Activated CD4-positive, alpha-beta memory T cell treated with anti-CD3 and anti-CD28 coated beads for 36 hours (primary cell): ENCODE measurements at regions not wholly inside any gene's neighbourhood (a gene's known extent, or its start where the extent isn't known, plus 50 kb on each side); places are given as distances from the start of the nearest gene placed in this dataset.

Source experiments
- CTCF ChIA-PET: fragments of 350-600 bp; sonication (Branson Sonifier 250); formaldehyde crosslinking; loops from one replicate; lab custom pipeline; 2021; ENCODE audit warnings: antibody characterized with exemption, inconsistent platforms; lab: Charles Lee
- POLR2A ChIA-PET: fragments of 350-600 bp; sonication (Branson Sonifier 250); formaldehyde crosslinking; loops from one replicate; lab custom pipeline; 2021; ENCODE audit warnings: antibody characterized with exemption; lab: Charles Lee
- DNase-seq: peaks from one replicate; pipeline ENCODE4 v3.0.0-alpha.2; 2020
- H3K27ac Mint-ChIP-seq: one replicate; pipeline ENCODE4 v1.8.0; 2021; ENCODE audit warnings: mixed read lengths
- H3K27me3 Mint-ChIP-seq: one replicate; pipeline ENCODE4 v1.8.0; 2021; ENCODE audit warnings: mixed read lengths
- H3K36me3 Mint-ChIP-seq: one replicate; pipeline ENCODE4 v1.8.0; 2021; ENCODE audit warnings: mixed read lengths
- H3K4me1 Mint-ChIP-seq: one replicate; pipeline ENCODE4 v1.8.0; 2021; ENCODE audit warnings: low read depth, mixed read lengths
- H3K4me3 Mint-ChIP-seq: one replicate; pipeline ENCODE4 v1.8.0; 2021; ENCODE audit warnings: mild to moderate bottlenecking, mixed read lengths
- H3K9me3 Mint-ChIP-seq: one replicate; pipeline ENCODE4 v1.8.0; 2021; ENCODE audit warnings: mixed read lengths
- intact Hi-C: fragments of 100-400 bp; cut with micrococcal nuclease; formaldehyde crosslinking; loops from one replicate; pipeline ENCODE4 v1.15.1; 2023

GRCh38 chr4:149997881-149998421 lies 80.3 kb upstream of the DCLK2 start:
- DNase-seq: peak; percentile 38
- intact Hi-C loops: no loop called here

GRCh38 chr4:149999485-150000074 lies 78.7 kb upstream of the DCLK2 start:
- CTCF ChIA-PET: no interaction called here
- POLR2A ChIA-PET: no interaction called here
- Mint-ChIP-seq H3K27me3 (no peaks in the 10 kb centered on the region), H3K4me3 (no peak overlapping the region), H3K36me3 (no peaks in the 10 kb centered on the region), H3K4me1 (peaks cover 10% of the 10 kb centered on the region), H3K27ac (no peak overlapping the region), H3K9me3 (no peaks in the 10 kb centered on the region)
- intact Hi-C loops: loop anchor here (1.0 kb wide), 1 partner anchor 244 kb away; no protein-coding TSS in a partner anchor
- DNase-seq: no peak

More at GRCh38 chr4:149997881-149998421, 80.3 kb upstream of the DCLK2 start:
- Mint-ChIP-seq H3K9me3 (no peaks in the 10 kb centered on the region), H3K27ac (no peak overlapping the region), H3K4me1 (peaks cover 10% of the 10 kb centered on the region), H3K27me3 (no peaks in the 10 kb centered on the region), H3K36me3 (no peaks in the 10 kb centered on the region), H3K4me3 (no peak overlapping the region)
- CTCF ChIA-PET: interaction anchor here (1.0 to 1.9 kb wide), 5 partner anchors 13 to 869 kb away, joined by 3 to 6 read pairs (median 5); no protein-coding TSS in a partner anchor
- POLR2A ChIA-PET: no interaction called here

GRCh38 chr4:150001815-150002214 lies 76.4 kb upstream of the DCLK2 start:
- Mint-ChIP-seq H3K4me1 (peaks cover 10% of the 10 kb centered on the region), H3K27ac (no peak overlapping the region), H3K27me3 (no peaks in the 10 kb centered on the region), H3K4me3 (no peak overlapping the region), H3K36me3 (no peaks in the 10 kb centered on the region), H3K9me3 (no peaks in the 10 kb centered on the region)
- ChIA-PET CTCF (no interaction called here), POLR2A (no interaction called here)
- intact Hi-C loops: no loop called here
- no peak for DNase-seq

- ChIA-PET POLR2A (no interaction called here), CTCF (interaction anchor here (0.8 kb wide), 1 partner anchor 240 kb away, joined by 4 read pairs; no protein-coding TSS in a partner anchor)
- no peak overlapping the region for H3K27ac Mint-ChIP-seq
- no peak for DNase-seq
- no peaks in the 10 kb centered on the region for H3K9me3 Mint-ChIP-seq
- intact Hi-C loops: no loop called here
- H3K4me1 Mint-ChIP-seq: peaks cover 7% of the 10 kb centered on the region
- no peak overlapping the region for H3K4me3 Mint-ChIP-seq
- no peaks in the 10 kb centered on the region for H3K36me3 Mint-ChIP-seq
- H3K27me3 Mint-ChIP-seq: peaks cover 3% of the 10 kb centered on the region
These were observed 75.7 kb upstream of the DCLK2 start for GRCh38 chr4:150002561-150002960.

- H3K9me3 Mint-ChIP-seq: no peaks in the 10 kb centered on the region
- POLR2A ChIA-PET: no interaction called here
- DNase-seq: no peak
- H3K4me3 Mint-ChIP-seq: no peak overlapping the region
- no peak overlapping the region for H3K27ac Mint-ChIP-seq
- peaks cover 8% of the 10 kb centered on the region for H3K27me3 Mint-ChIP-seq
- H3K4me1 Mint-ChIP-seq: no peaks in the 10 kb centered on the region
- CTCF ChIA-PET: no interaction called here
- intact Hi-C loops: no loop called here
- no peaks in the 10 kb centered on the region for H3K36me3 Mint-ChIP-seq
These were observed 73.8 kb upstream of the DCLK2 start for GRCh38 chr4:150004481-150004880.

- intact Hi-C loops: no loop called here
- Mint-ChIP-seq H3K4me1 (no peaks in the 10 kb centered on the region), H3K27me3 (peaks cover 8% of the 10 kb centered on the region), H3K4me3 (no peak overlapping the region), H3K36me3 (no peaks in the 10 kb centered on the region), H3K27ac (no peak overlapping the region), H3K9me3 (no peaks in the 10 kb centered on the region)
- ChIA-PET CTCF (interaction anchor here (1.0 kb wide), 1 partner anchor 238 kb away, joined by 3 read pairs; no protein-coding TSS in a partner anchor), POLR2A (no interaction called here)
- DNase-seq: no peak
These were observed 72.7 kb upstream of the DCLK2 start for GRCh38 chr4:150005537-150005936.

- Mint-ChIP-seq H3K36me3 (no peaks in the 10 kb centered on the region), H3K4me3 (no peak overlapping the region), H3K4me1 (no peaks in the 10 kb centered on the region), H3K27ac (no peak overlapping the region), H3K27me3 (peaks cover 8% of the 10 kb centered on the region), H3K9me3 (no peaks in the 10 kb centered on the region)
- POLR2A ChIA-PET: no interaction called here
- DNase-seq: no peak
- intact Hi-C loops: no loop called here
- CTCF ChIA-PET: no interaction called here
These were observed 72.0 kb upstream of the DCLK2 start for GRCh38 chr4:150006197-150006596.

GRCh38 chr4:150007512-150007911 lies 70.7 kb upstream of the DCLK2 start:
- Mint-ChIP-seq H3K4me3 (no peak overlapping the region), H3K27ac (no peak overlapping the region), H3K27me3 (peaks cover 8% of the 10 kb centered on the region), H3K4me1 (no peaks in the 10 kb centered on the region), H3K36me3 (no peaks in the 10 kb centered on the region), H3K9me3 (no peaks in the 10 kb centered on the region)
- intact Hi-C loops: no loop called here
- no peak for DNase-seq
- ChIA-PET POLR2A (no interaction called here), CTCF (interaction anchor here (1.0 kb wide), 2 partner anchors 235 to 859 kb away, joined by 3 read pairs; no protein-coding TSS in a partner anchor)

GRCh38 chr4:150008546-150008945 lies 69.7 kb upstream of the DCLK2 start:
- ChIA-PET CTCF (interaction anchor here (1.0 kb wide), 1 partner anchor 234 kb away, joined by 3 read pairs; no protein-coding TSS in a partner anchor), POLR2A (no interaction called here)
- Mint-ChIP-seq H3K9me3 (no peaks in the 10 kb centered on the region), H3K27me3 (peaks cover 8% of the 10 kb centered on the region), H3K27ac (no peak overlapping the region), H3K4me1 (no peaks in the 10 kb centered on the region), H3K4me3 (no peak overlapping the region), H3K36me3 (no peaks in the 10 kb centered on the region)
- DNase-seq: no peak
- intact Hi-C loops: no loop called here

- ChIA-PET POLR2A (no interaction called here), CTCF (interaction anchor here (1.0 kb wide), 1 partner anchor 234 kb away, joined by 3 read pairs; no protein-coding TSS in a partner anchor)
- H3K4me3 Mint-ChIP-seq: no peak overlapping the region
- no peaks in the 10 kb centered on the region for H3K4me1 Mint-ChIP-seq
- H3K9me3 Mint-ChIP-seq: no peaks in the 10 kb centered on the region
- peaks cover 11% of the 10 kb centered on the region for H3K27me3 Mint-ChIP-seq
- no peak overlapping the region for H3K27ac Mint-ChIP-seq
- DNase-seq: no peak
- intact Hi-C loops: no loop called here
- no peaks in the 10 kb centered on the region for H3K36me3 Mint-ChIP-seq
These were observed 68.7 kb upstream of the DCLK2 start for GRCh38 chr4:150009533-150009932.

GRCh38 chr4:150010525-150011126 lies 67.6 kb upstream of the DCLK2 start:
- DNase-seq: no peak

GRCh38 chr4:150012851-150013360 lies 65.3 kb upstream of the DCLK2 start:
- ChIA-PET CTCF (no interaction called here), POLR2A (no interaction called here)
- no peaks in the 10 kb centered on the region for H3K9me3 Mint-ChIP-seq
- DNase-seq: no peak
- H3K4me3 Mint-ChIP-seq: no peak overlapping the region
- peaks cover 10% of the 10 kb centered on the region for H3K27me3 Mint-ChIP-seq
- H3K27ac Mint-ChIP-seq: no peak overlapping the region
- intact Hi-C loops: no loop called here
- no peaks in the 10 kb centered on the region for H3K4me1 Mint-ChIP-seq
- H3K36me3 Mint-ChIP-seq: no peaks in the 10 kb centered on the region

More at GRCh38 chr4:150010525-150011126, 67.6 kb upstream of the DCLK2 start:
- Mint-ChIP-seq H3K4me3 (no peak overlapping the region), H3K4me1 (no peaks in the 10 kb centered on the region), H3K27ac (no peak overlapping the region), H3K36me3 (no peaks in the 10 kb centered on the region), H3K9me3 (no peaks in the 10 kb centered on the region), H3K27me3 (peaks cover 12% of the 10 kb centered on the region)
- CTCF ChIA-PET: interaction anchor here (0.9 to 1.6 kb wide), 4 partner anchors 28 to 233 kb away, joined by 3 to 10 read pairs (median 4); no protein-coding TSS in a partner anchor
- intact Hi-C loops: loop anchor here (2.0 kb wide), 1 partner anchor 198 kb away; no protein-coding TSS in a partner anchor
- POLR2A ChIA-PET: no interaction called here
